Mammary epithelial cell (primary cell): ENCODE measurements at regions not wholly inside any gene's neighbourhood (a gene's known extent, or its start where the extent isn't known, plus 50 kb on each side); places are given as distances from the start of the nearest gene placed in this dataset.

Source experiments
- EZH2 ChIP-seq: IDR thresholded peaks from 2 replicates; pipeline ENCODE4 v1.6.1; 2012; ENCODE audit warnings: low read length, inconsistent platforms, borderline replicate concordance
- TF ChIP-seq, protein P1 (sequence below), 2 donors: IDR thresholded peaks in 1 of 2; conservative IDR thresholded peaks in 1 of 2; 2 replicates each; pipeline ENCODE4 v1.5.1; 2011 to 2012; ENCODE audit warnings: inconsistent platforms in 2 of 2, low read length in 2 of 2, mild to moderate bottlenecking in 2 of 2, control low read depth in 1 of 2, low read depth in 1 of 2; ENCODE audit not compliant: insufficient read depth in 1 of 2; ENCODE audit errors: extremely low read depth in 1 of 2

DNA sequence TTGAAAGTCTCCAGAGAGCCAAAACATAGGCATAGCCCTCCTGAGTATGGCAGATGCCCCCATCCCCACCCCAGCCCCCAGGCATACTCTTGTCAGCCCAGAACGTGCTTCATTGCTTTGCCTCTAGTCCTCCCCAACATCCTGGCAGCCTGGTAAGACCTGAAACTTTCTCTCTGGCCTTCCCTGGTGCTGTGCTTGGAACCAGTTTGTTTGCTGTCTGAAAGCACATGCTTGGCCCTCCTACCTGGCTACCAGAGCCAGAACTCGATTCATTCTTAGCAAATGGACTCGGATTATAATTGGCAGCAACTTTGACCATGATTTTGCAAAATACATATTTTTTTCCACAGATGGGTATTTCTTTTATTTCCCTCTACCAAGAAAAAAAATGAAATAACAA lies 248.1 kb downstream of the USP46 start:
- TF ChIP-seq, protein P1, sequence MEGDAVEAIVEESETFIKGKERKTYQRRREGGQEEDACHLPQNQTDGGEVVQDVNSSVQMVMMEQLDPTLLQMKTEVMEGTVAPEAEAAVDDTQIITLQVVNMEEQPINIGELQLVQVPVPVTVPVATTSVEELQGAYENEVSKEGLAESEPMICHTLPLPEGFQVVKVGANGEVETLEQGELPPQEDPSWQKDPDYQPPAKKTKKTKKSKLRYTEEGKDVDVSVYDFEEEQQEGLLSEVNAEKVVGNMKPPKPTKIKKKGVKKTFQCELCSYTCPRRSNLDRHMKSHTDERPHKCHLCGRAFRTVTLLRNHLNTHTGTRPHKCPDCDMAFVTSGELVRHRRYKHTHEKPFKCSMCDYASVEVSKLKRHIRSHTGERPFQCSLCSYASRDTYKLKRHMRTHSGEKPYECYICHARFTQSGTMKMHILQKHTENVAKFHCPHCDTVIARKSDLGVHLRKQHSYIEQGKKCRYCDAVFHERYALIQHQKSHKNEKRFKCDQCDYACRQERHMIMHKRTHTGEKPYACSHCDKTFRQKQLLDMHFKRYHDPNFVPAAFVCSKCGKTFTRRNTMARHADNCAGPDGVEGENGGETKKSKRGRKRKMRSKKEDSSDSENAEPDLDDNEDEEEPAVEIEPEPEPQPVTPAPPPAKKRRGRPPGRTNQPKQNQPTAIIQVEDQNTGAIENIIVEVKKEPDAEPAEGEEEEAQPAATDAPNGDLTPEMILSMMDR (conservative IDR thresholded peaks at IDR 0.05 in 1 of 2, IDR thresholded peaks at IDR 0.05 in 1 of 2; ENCODE audit: extremely low read depth in 1 of 2, insufficient read depth in 1 of 2, low read depth in 1 of 2, low read length in 2 of 2) = no peak
- TF ChIP-seq EZH2 = no peak
